ENCODE measurements at regions not wholly inside any gene's neighbourhood (a gene's known extent, or its start where the extent isn't known, plus 50 kb on each side); places are given as distances from the start of the nearest gene placed in this dataset.
"Not testable (repeated sequence)": the region's sequence is repeated elsewhere in the genome, so short reads cannot be mapped to it uniquely, and the experiment has no call there.

DNA sequence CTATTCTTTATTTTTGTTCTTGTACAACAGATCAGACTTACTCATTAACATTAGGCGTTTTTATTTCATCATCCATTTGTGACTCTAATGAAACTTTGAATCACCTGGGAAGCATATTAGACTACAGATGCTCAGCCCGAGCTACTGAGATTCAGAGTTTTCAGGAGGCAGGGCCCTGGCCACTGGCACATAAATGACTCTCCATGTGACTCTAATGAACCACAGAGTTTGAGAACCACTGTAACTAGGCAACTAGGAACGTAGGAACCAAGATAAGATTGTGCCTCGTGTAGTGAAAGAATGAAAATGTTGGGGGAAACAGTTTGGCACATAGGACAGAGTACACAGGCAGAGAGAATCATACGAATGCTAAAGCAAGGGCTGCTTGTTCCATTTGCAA is 405.9 kb upstream of the BTBD3 start:
- CTCF ChIA-PET: no interaction called here
- no peak overlapping the region for H3K4me3 Mint-ChIP-seq

GRCh38 chr20:11513241-11513745 is 404.4 kb upstream of the BTBD3 start:
- CTCF ChIA-PET; H3K36me3 Mint-ChIP-seq (ENCODE audit: low read depth); H3K9me3 Mint-ChIP-seq; H3K27ac Mint-ChIP-seq; DNase-seq; ATAC-seq (ENCODE audit: low read depth); H3K4me3 Mint-ChIP-seq; intact Hi-C loops (cut with micrococcal nuclease); H3K4me1 Mint-ChIP-seq; H3K27me3 Mint-ChIP-seq; POLR2A ChIA-PET: not testable (repeated sequence)

More for the DNA sequence above, 405.9 kb upstream of the BTBD3 start:
- TF ChIP-seq CTCF (IDR thresholded peaks at IDR 0.05): no peak
- Mint-ChIP-seq H3K27me3 (no peaks in the 10 kb centered on the region), H3K27ac (no peak overlapping the region), H3K4me1 (no peaks in the 10 kb centered on the region), H3K36me3 (ENCODE audit: low read depth) (no peaks in the 10 kb centered on the region), H3K9me3 (peaks cover 9% of the 10 kb centered on the region)
- intact Hi-C loops (cut with micrococcal nuclease): no loop called here
- POLR2A ChIA-PET: no interaction called here
- DNase-seq (no peak), ATAC-seq (ENCODE audit: low read depth) (no peak)

GRCh38 chr20:11516448-11516847 is 401.2 kb upstream of the BTBD3 start:
- no peak overlapping the region for H3K27ac Mint-ChIP-seq

DNA sequence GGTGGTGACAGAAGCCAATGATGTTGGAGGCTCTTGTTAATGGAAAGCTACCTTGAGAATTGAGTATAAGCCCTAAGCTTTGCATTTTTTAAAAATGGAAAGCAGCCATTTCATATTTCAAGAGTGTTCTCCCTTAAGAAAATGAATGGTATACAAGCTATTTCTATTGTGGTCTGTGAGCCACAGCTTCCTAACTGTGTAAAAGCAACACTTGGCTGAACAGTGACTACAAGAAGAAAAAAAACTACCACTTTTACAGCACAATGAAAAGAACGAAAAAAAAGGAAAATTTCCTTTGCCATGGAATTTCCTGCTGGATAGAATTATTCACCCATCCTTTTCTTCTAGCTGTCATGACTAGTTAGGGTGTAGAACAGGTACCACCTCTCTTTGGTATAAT is 397.1 kb upstream of the BTBD3 start:
- no peak overlapping the region for H3K27ac Mint-ChIP-seq
- CTCF ChIA-PET: no interaction called here
- no peaks in the 10 kb centered on the region for H3K4me1 Mint-ChIP-seq
- no peaks in the 10 kb centered on the region for H3K27me3 Mint-ChIP-seq
- no peak for TF ChIP-seq CTCF (IDR thresholded peaks at IDR 0.05)
- no peaks in the 10 kb centered on the region for H3K9me3 Mint-ChIP-seq
- ATAC-seq (ENCODE audit: low read depth): no peak
- H3K36me3 Mint-ChIP-seq (ENCODE audit: low read depth): no peaks in the 10 kb centered on the region
- DNase-seq: no peak
- H3K4me3 Mint-ChIP-seq: no peak overlapping the region
- POLR2A ChIA-PET: no interaction called here
- intact Hi-C loops (cut with micrococcal nuclease): no loop called here

More at GRCh38 chr20:11516448-11516847, 401.2 kb upstream of the BTBD3 start:
- peaks cover 3% of the 10 kb centered on the region for H3K9me3 Mint-ChIP-seq
- H3K36me3 Mint-ChIP-seq (ENCODE audit: low read depth): no peaks in the 10 kb centered on the region
- intact Hi-C loops (cut with micrococcal nuclease): no loop called here
- H3K4me1 Mint-ChIP-seq: no peaks in the 10 kb centered on the region
- H3K4me3 Mint-ChIP-seq: no peak overlapping the region
- no peak for ATAC-seq (ENCODE audit: low read depth)
- ChIA-PET CTCF (no interaction called here), POLR2A (no interaction called here)
- no peaks in the 10 kb centered on the region for H3K27me3 Mint-ChIP-seq
- TF ChIP-seq CTCF (IDR thresholded peaks at IDR 0.05): no peak
- no peak for DNase-seq

DNA sequence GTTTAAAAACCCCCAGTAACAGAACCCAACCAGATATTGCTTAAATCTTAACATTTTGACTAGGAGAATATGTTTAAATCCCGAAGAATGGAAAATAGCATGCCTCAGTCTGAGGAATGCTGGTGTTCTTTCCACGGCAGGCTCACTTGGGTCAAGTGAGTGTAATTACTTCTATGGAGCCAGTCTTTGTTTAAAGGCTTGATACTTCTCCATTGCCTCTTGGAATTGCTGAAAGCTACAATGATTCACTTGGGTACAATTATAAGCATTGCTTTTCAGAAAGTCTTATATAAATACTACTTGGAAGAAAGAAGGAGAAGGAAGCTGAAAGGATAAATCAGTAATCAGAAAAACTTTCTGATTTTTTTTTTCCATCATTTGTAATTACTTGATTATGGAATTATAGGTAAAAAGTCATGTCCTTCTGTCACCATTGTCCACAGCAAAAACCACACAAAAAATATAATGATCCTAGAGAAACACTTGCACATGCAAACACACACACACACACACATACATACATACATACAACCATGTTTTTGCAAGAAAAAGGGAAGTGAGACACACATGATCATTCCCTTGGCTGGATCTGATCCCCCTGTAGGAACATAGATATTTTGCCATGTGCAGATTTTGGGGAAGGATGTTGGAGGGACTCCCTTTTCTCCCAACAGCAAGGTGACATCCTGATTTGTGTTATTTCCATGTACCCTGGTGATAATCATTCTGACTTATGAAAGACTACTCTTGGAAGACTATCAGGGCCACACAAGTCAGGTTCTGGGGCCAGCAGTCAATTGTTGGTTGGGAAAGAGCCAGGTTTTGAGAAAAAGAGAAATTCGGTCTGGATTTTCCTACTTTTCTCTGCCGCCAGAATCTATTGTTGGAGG is 396.0 kb upstream of the BTBD3 start:
- ChIA-PET POLR2A (no interaction called here), CTCF (no interaction called here)
- no peaks in the 10 kb centered on the region for H3K36me3 Mint-ChIP-seq (ENCODE audit: low read depth)
- H3K27me3 Mint-ChIP-seq: no peaks in the 10 kb centered on the region
- intact Hi-C loops (cut with micrococcal nuclease): no loop called here
- no peak overlapping the region for H3K4me3 Mint-ChIP-seq
- no peaks in the 10 kb centered on the region for H3K4me1 Mint-ChIP-seq
- no peak for TF ChIP-seq CTCF (IDR thresholded peaks at IDR 0.05)
- no peaks in the 10 kb centered on the region for H3K9me3 Mint-ChIP-seq
- H3K27ac Mint-ChIP-seq: no peak overlapping the region
- ATAC-seq (ENCODE audit: low read depth): no peak
- DNase-seq: no peak

Data from activated B cell treated with CpG ODN at 0.5 μM for 24 hours (primary cell).